ENCODE measurements at regions not wholly inside any gene's neighbourhood (a gene's known extent, or its start where the extent isn't known, plus 50 kb on each side); places are given as distances from the start of the nearest gene placed in this dataset.

- intact Hi-C loops (cut with DNase I): no loop called here
- 38 to 40% (median 39%) methylated on average over 11 of the region's 11 CpGs for WGBS, 4 donors
- ATAC-seq: no peak
Measured at GRCh38 chr6:88472851-88473525, 306.8 kb upstream of the CNR1 start.

DNA sequence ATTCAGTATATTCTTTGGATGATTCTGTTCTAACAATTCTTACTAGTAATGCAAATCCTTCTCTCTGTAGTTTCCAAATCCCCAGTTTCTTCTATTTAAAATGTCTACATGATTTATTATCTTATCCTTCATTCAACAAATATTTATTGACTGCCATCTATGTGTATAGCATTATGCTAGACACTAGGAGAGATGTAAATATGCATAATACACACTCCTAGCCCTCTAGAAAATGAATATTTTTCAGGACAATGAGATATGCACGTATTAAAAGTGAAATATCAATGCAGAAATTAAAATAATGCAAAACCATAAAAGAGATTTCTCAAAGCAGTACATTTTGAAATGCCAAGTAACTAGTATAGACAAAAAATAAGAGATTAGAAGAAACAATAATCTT lies 293.5 kb upstream of the CNR1 start:
- TF ChIP-seq, protein P1, sequence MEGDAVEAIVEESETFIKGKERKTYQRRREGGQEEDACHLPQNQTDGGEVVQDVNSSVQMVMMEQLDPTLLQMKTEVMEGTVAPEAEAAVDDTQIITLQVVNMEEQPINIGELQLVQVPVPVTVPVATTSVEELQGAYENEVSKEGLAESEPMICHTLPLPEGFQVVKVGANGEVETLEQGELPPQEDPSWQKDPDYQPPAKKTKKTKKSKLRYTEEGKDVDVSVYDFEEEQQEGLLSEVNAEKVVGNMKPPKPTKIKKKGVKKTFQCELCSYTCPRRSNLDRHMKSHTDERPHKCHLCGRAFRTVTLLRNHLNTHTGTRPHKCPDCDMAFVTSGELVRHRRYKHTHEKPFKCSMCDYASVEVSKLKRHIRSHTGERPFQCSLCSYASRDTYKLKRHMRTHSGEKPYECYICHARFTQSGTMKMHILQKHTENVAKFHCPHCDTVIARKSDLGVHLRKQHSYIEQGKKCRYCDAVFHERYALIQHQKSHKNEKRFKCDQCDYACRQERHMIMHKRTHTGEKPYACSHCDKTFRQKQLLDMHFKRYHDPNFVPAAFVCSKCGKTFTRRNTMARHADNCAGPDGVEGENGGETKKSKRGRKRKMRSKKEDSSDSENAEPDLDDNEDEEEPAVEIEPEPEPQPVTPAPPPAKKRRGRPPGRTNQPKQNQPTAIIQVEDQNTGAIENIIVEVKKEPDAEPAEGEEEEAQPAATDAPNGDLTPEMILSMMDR (IDR thresholded peaks at IDR 0.05): no peak
- TF ChIP-seq POLR2A (IDR thresholded peaks at IDR 0.05): no peak
- intact Hi-C loops (cut with DNase I): no loop called here
- Histone ChIP-seq H3K4me3 (no peak overlapping the region), H3K4me1 (no peaks in the 10 kb centered on the region), H3K27me3 (no peaks in the 10 kb centered on the region), H3K27ac (no peak overlapping the region), H3K9me3 (peaks cover 0 to 11% (median 0%) of the 10 kb centered on the region in 12 donors), H3K36me3 (no peaks in the 10 kb centered on the region)
- DNase-seq (no peak), ATAC-seq (no peak)
- 38 to 46% (median 41%) methylated on average over 1 of the region's 1 CpG for WGBS, 4 donors

More at GRCh38 chr6:88472851-88473525, 306.8 kb upstream of the CNR1 start:
- no peaks in the 10 kb centered on the region for H3K27me3 ChIP-seq
- H3K36me3 ChIP-seq: no peaks in the 10 kb centered on the region
- H3K4me3 ChIP-seq: no peak overlapping the region
- no peaks in the 10 kb centered on the region for H3K4me1 ChIP-seq
- TF ChIP-seq, protein P1 (IDR thresholded peaks at IDR 0.05): no peak
- no peak for TF ChIP-seq POLR2A (IDR thresholded peaks at IDR 0.05)
- no peak overlapping the region for H3K27ac ChIP-seq
- DNase-seq: no peak
- no peaks in the 10 kb centered on the region for H3K9me3 ChIP-seq

- intact Hi-C loops (cut with DNase I): no loop called here
- peaks cover 0 to 11% (median 0%) of the 10 kb centered on the region in 12 donors for H3K9me3 ChIP-seq
- no peaks in the 10 kb centered on the region for H3K4me1 ChIP-seq
- no peak for TF ChIP-seq POLR2A (IDR thresholded peaks at IDR 0.05)
- TF ChIP-seq, protein P1 (IDR thresholded peaks at IDR 0.05): no peak
- WGBS, 4 donors: 80 to 93% (median 89%) methylated on average over 1 of the region's 1 CpG
- H3K36me3 ChIP-seq: no peaks in the 10 kb centered on the region
- DNase-seq: no peak
- H3K4me3 ChIP-seq: no peak overlapping the region
- no peaks in the 10 kb centered on the region for H3K27me3 ChIP-seq
- no peak for ATAC-seq
- no peak overlapping the region for H3K27ac ChIP-seq
Measured at GRCh38 chr6:88459189-88459588, 293.0 kb upstream of the CNR1 start.

DNA sequence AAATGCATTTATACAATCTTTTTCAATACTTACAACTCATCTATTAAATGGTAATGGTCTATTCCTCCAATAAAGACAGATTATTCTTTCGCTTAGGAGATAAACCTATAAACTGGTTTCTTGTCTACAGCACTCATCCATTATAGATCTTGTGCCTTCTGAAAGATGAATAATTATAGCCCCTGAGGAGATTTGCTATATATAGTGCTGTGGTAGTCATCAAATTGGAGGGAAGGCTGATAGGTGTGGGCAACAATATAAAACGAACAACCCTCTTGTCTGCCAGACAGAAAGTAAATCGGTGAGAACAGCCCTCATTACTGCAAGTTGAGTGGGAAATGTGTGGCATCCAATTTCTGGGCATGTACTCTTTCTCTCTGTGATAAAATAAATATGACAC lies 292.5 kb upstream of the CNR1 start:
- 70 to 79% (median 75%) methylated on average over 3 of the region's 3 CpGs for WGBS, 4 donors
- H3K27ac ChIP-seq: no peak overlapping the region
- H3K27me3 ChIP-seq: no peaks in the 10 kb centered on the region
- H3K4me3 ChIP-seq: no peak overlapping the region
- ATAC-seq: no peak
- peaks cover 0 to 11% (median 0%) of the 10 kb centered on the region in 12 donors for H3K9me3 ChIP-seq
- H3K36me3 ChIP-seq: no peaks in the 10 kb centered on the region
- intact Hi-C loops (cut with DNase I): no loop called here
- TF ChIP-seq, protein P1 (IDR thresholded peaks at IDR 0.05): no peak
- TF ChIP-seq POLR2A (IDR thresholded peaks at IDR 0.05): no peak
- no peak for DNase-seq
- H3K4me1 ChIP-seq: no peaks in the 10 kb centered on the region
